ENCODE measurements at regions not wholly inside any gene's neighbourhood (a gene's known extent, or its start where the extent isn't known, plus 50 kb on each side); places are given as distances from the start of the nearest gene placed in this dataset.

- Histone ChIP-seq H3K36me3 (ENCODE audit: control insufficient read depth in 2 of 2, insufficient read depth in 2 of 2, low read length in 1 of 2) (no peaks in the 10 kb centered on the region), H3K27me3 (ENCODE audit: control insufficient read depth in 2 of 2, insufficient read depth in 1 of 2, low read length in 1 of 2) (no peaks in the 10 kb centered on the region), H3K9me3 (ENCODE audit: control insufficient read depth in 2 of 2, insufficient read depth in 1 of 2, low read length in 1 of 2) (no peaks in the 10 kb centered on the region), H3K27ac (ENCODE audit: low read depth in 1 of 2, low read length in 1 of 2) (no peak overlapping the region), H3K4me3 (ENCODE audit: low read length in 2 of 2) (no peak overlapping the region), H3K4me1 (ENCODE audit: control insufficient read depth in 2 of 2, insufficient read depth in 2 of 2, low read length in 2 of 2) (no peaks in the 10 kb centered on the region)
- no peak for DNase-seq (ENCODE audit: low read depth in 6 of 9, low spot score in 9 of 9)
- 86% methylated on average over 5 of the region's 5 CpGs for WGBS
These were observed 91.2 kb upstream of the BMP4 start for GRCh38 chr14:54047645-54048308.

- H3K36me3 ChIP-seq (ENCODE audit: control insufficient read depth in 2 of 2, insufficient read depth in 2 of 2, low read length in 1 of 2), result no peaks in the 10 kb centered on the region
- no peak overlapping the region for H3K4me3 ChIP-seq (ENCODE audit: low read length in 2 of 2)
- H3K27me3 ChIP-seq (ENCODE audit: control insufficient read depth in 2 of 2, insufficient read depth in 1 of 2, low read length in 1 of 2), result no peaks in the 10 kb centered on the region
- H3K27ac ChIP-seq (ENCODE audit: low read depth in 1 of 2, low read length in 1 of 2), result no peak overlapping the region
- 95% methylated on average over 9 of the region's 9 CpGs for WGBS
- no peaks in the 10 kb centered on the region for H3K9me3 ChIP-seq (ENCODE audit: control insufficient read depth in 2 of 2, insufficient read depth in 1 of 2, low read length in 1 of 2)
- no peaks in the 10 kb centered on the region for H3K4me1 ChIP-seq (ENCODE audit: control insufficient read depth in 2 of 2, insufficient read depth in 2 of 2, low read length in 2 of 2)
- no peak for DNase-seq (ENCODE audit: low read depth in 6 of 9, low spot score in 9 of 9)
These were observed 91.7 kb upstream of the BMP4 start for GRCh38 chr14:54048311-54048710.

GRCh38 chr14:54048736-54049135, 92.1 kb upstream of the BMP4 start:
- no peak for DNase-seq (ENCODE audit: low read depth in 6 of 9, low spot score in 9 of 9)
- 91% methylated on average over 5 of the region's 5 CpGs for WGBS
- Histone ChIP-seq H3K27me3 (ENCODE audit: control insufficient read depth in 2 of 2, insufficient read depth in 1 of 2, low read length in 1 of 2) (no peaks in the 10 kb centered on the region), H3K4me1 (ENCODE audit: control insufficient read depth in 2 of 2, insufficient read depth in 2 of 2, low read length in 2 of 2) (no peaks in the 10 kb centered on the region), H3K27ac (ENCODE audit: low read depth in 1 of 2, low read length in 1 of 2) (no peak overlapping the region), H3K9me3 (ENCODE audit: control insufficient read depth in 2 of 2, insufficient read depth in 1 of 2, low read length in 1 of 2) (no peaks in the 10 kb centered on the region), H3K4me3 (ENCODE audit: low read length in 2 of 2) (no peak overlapping the region), H3K36me3 (ENCODE audit: control insufficient read depth in 2 of 2, insufficient read depth in 2 of 2, low read length in 1 of 2) (no peaks in the 10 kb centered on the region)

GRCh38 chr14:54050759-54051158, 94.1 kb upstream of the BMP4 start:
- no peak overlapping the region for H3K27ac ChIP-seq (ENCODE audit: low read depth in 1 of 2, low read length in 1 of 2)
- WGBS, result 97% methylated on average over 3 of the region's 3 CpGs
- H3K9me3 ChIP-seq (ENCODE audit: control insufficient read depth in 2 of 2, insufficient read depth in 1 of 2, low read length in 1 of 2), result no peaks in the 10 kb centered on the region
- no peaks in the 10 kb centered on the region for H3K36me3 ChIP-seq (ENCODE audit: control insufficient read depth in 2 of 2, insufficient read depth in 2 of 2, low read length in 1 of 2)
- no peak for DNase-seq (ENCODE audit: low read depth in 6 of 9, low spot score in 9 of 9)
- no peak overlapping the region for H3K4me3 ChIP-seq (ENCODE audit: low read length in 2 of 2)
- H3K4me1 ChIP-seq (ENCODE audit: control insufficient read depth in 2 of 2, insufficient read depth in 2 of 2, low read length in 2 of 2), result no peaks in the 10 kb centered on the region
- H3K27me3 ChIP-seq (ENCODE audit: control insufficient read depth in 2 of 2, insufficient read depth in 1 of 2, low read length in 1 of 2), result no peaks in the 10 kb centered on the region

- no peak overlapping the region for H3K27ac ChIP-seq (ENCODE audit: low read depth in 1 of 2, low read length in 1 of 2)
- no peak for DNase-seq (ENCODE audit: low read depth in 6 of 9, low spot score in 9 of 9)
- no peak overlapping the region for H3K4me3 ChIP-seq (ENCODE audit: low read length in 2 of 2)
- no peaks in the 10 kb centered on the region for H3K4me1 ChIP-seq (ENCODE audit: control insufficient read depth in 2 of 2, insufficient read depth in 2 of 2, low read length in 2 of 2)
- no peaks in the 10 kb centered on the region for H3K36me3 ChIP-seq (ENCODE audit: control insufficient read depth in 2 of 2, insufficient read depth in 2 of 2, low read length in 1 of 2)
- 91% methylated on average over 2 of the region's 2 CpGs for WGBS
- H3K27me3 ChIP-seq (ENCODE audit: control insufficient read depth in 2 of 2, insufficient read depth in 1 of 2, low read length in 1 of 2), result no peaks in the 10 kb centered on the region
- H3K9me3 ChIP-seq (ENCODE audit: control insufficient read depth in 2 of 2, insufficient read depth in 1 of 2, low read length in 1 of 2), result no peaks in the 10 kb centered on the region
These were observed 96.2 kb upstream of the BMP4 start for GRCh38 chr14:54052696-54053385.

- H3K27me3 ChIP-seq (ENCODE audit: control insufficient read depth in 2 of 2, insufficient read depth in 1 of 2, low read length in 1 of 2), result no peaks in the 10 kb centered on the region
- DNase-seq (ENCODE audit: low read depth in 6 of 9, low spot score in 9 of 9), result no peak
- H3K9me3 ChIP-seq (ENCODE audit: control insufficient read depth in 2 of 2, insufficient read depth in 1 of 2, low read length in 1 of 2), result no peaks in the 10 kb centered on the region
- no peak overlapping the region for H3K4me3 ChIP-seq (ENCODE audit: low read length in 2 of 2)
- WGBS, result 62% methylated on average over 2 of the region's 2 CpGs
- no peak overlapping the region for H3K27ac ChIP-seq (ENCODE audit: low read depth in 1 of 2, low read length in 1 of 2)
- H3K36me3 ChIP-seq (ENCODE audit: control insufficient read depth in 2 of 2, insufficient read depth in 2 of 2, low read length in 1 of 2), result no peaks in the 10 kb centered on the region
- no peaks in the 10 kb centered on the region for H3K4me1 ChIP-seq (ENCODE audit: control insufficient read depth in 2 of 2, insufficient read depth in 2 of 2, low read length in 2 of 2)
These were observed 96.7 kb upstream of the BMP4 start for GRCh38 chr14:54053386-54053745.

GRCh38 chr14:54058505-54058904, 101.9 kb upstream of the BMP4 start:
- WGBS, result 98% methylated on average over 2 of the region's 2 CpGs
- Histone ChIP-seq H3K27me3 (ENCODE audit: control insufficient read depth in 2 of 2, insufficient read depth in 1 of 2, low read length in 1 of 2) (no peaks in the 10 kb centered on the region), H3K9me3 (ENCODE audit: control insufficient read depth in 2 of 2, insufficient read depth in 1 of 2, low read length in 1 of 2) (no peaks in the 10 kb centered on the region), H3K27ac (ENCODE audit: low read depth in 1 of 2, low read length in 1 of 2) (no peak overlapping the region), H3K4me3 (ENCODE audit: low read length in 2 of 2) (no peak overlapping the region), H3K36me3 (ENCODE audit: control insufficient read depth in 2 of 2, insufficient read depth in 2 of 2, low read length in 1 of 2) (no peaks in the 10 kb centered on the region), H3K4me1 (ENCODE audit: control insufficient read depth in 2 of 2, insufficient read depth in 2 of 2, low read length in 2 of 2) (no peaks in the 10 kb centered on the region)
- no peak for DNase-seq (ENCODE audit: low read depth in 6 of 9, low spot score in 9 of 9)

GRCh38 chr14:54083549-54084239, 127.1 kb upstream of the BMP4 start:
- Histone ChIP-seq H3K36me3 (ENCODE audit: control insufficient read depth in 2 of 2, insufficient read depth in 2 of 2, low read length in 1 of 2) (no peaks in the 10 kb centered on the region), H3K27me3 (ENCODE audit: control insufficient read depth in 2 of 2, insufficient read depth in 1 of 2, low read length in 1 of 2) (no peaks in the 10 kb centered on the region), H3K9me3 (ENCODE audit: control insufficient read depth in 2 of 2, insufficient read depth in 1 of 2, low read length in 1 of 2) (no peaks in the 10 kb centered on the region), H3K4me3 (ENCODE audit: low read length in 2 of 2) (no peak overlapping the region), H3K4me1 (ENCODE audit: control insufficient read depth in 2 of 2, insufficient read depth in 2 of 2, low read length in 2 of 2) (no peaks in the 10 kb centered on the region), H3K27ac (ENCODE audit: low read depth in 1 of 2, low read length in 1 of 2) (no peak overlapping the region)
- no peak for DNase-seq (ENCODE audit: low read depth in 6 of 9, low spot score in 9 of 9)
- WGBS, result 94% methylated on average over 3 of the region's 3 CpGs

- no peak for DNase-seq (ENCODE audit: low read depth in 6 of 9, low spot score in 9 of 9)
- no peak overlapping the region for H3K27ac ChIP-seq (ENCODE audit: low read depth in 1 of 2, low read length in 1 of 2)
- no peaks in the 10 kb centered on the region for H3K9me3 ChIP-seq (ENCODE audit: control insufficient read depth in 2 of 2, insufficient read depth in 1 of 2, low read length in 1 of 2)
- no peaks in the 10 kb centered on the region for H3K36me3 ChIP-seq (ENCODE audit: control insufficient read depth in 2 of 2, insufficient read depth in 2 of 2, low read length in 1 of 2)
- H3K4me3 ChIP-seq (ENCODE audit: low read length in 2 of 2), result no peak overlapping the region
- no peaks in the 10 kb centered on the region for H3K4me1 ChIP-seq (ENCODE audit: control insufficient read depth in 2 of 2, insufficient read depth in 2 of 2, low read length in 2 of 2)
- no peaks in the 10 kb centered on the region for H3K27me3 ChIP-seq (ENCODE audit: control insufficient read depth in 2 of 2, insufficient read depth in 1 of 2, low read length in 1 of 2)
These were observed 128.7 kb upstream of the BMP4 start for GRCh38 chr14:54085232-54085761.

Measured in thymus (tissue), 11 donors.